ENCODE measurements at regions not wholly inside any gene's neighbourhood (a gene's known extent, or its start where the extent isn't known, plus 50 kb on each side); places are given as distances from the start of the nearest gene placed in this dataset.

DNA sequence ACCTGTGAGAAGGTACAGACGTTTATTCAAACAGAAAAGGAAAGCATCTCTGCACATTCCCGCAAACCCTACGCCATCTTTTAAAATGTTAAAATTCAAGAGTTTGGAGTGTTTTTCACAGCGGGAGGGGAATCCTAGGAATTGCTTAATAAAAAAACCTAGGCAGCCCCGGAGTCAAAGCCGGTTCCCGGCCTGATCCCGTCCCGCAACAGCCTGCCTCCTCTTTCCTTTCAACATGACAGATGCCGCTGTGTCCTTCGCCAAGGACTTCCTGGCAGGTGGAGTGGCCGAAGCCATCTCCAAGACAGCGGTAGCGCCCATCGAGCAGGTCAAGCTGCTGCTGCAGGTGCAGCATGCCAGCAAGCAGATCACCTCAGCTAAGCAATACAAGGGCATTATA lies 123.0 kb upstream of the VSTM2A start:
- Histone ChIP-seq H3K9me2 (ENCODE audit: low read depth, low read length) (no peaks in the 10 kb centered on the region), H4K20me1 (ENCODE audit: insufficient read depth, low read length) (no peaks in the 10 kb centered on the region), H3K27me3 (ENCODE audit: insufficient read depth, low read length) (no peaks in the 10 kb centered on the region), H3K4me2 (ENCODE audit: low read length) (no peak overlapping the region), H3K9me3 (ENCODE audit: low read length) (no peaks in the 10 kb centered on the region), H3K4me3 (ENCODE audit: low read depth, low read length, poor library complexity, severe bottlenecking) (no peak overlapping the region), H3K27ac (ENCODE audit: low read depth, low read length, poor library complexity, severe bottlenecking) (no peak overlapping the region), H3K79me2 (ENCODE audit: insufficient read depth, low read length) (no peaks in the 10 kb centered on the region), H3K36me3 (ENCODE audit: insufficient read depth, low read length) (no peaks in the 10 kb centered on the region), H2AFZ (ENCODE audit: low read length) (no peak overlapping the region), H3F3A (ENCODE audit: insufficient read depth, low read length) (no peaks in the 10 kb centered on the region), H3K9ac (ENCODE audit: low read length) (no peak overlapping the region), H3K4me1 (ENCODE audit: insufficient read depth, low read length, severe bottlenecking) (no peaks in the 10 kb centered on the region)
- no peak for TF ChIP-seq EZH2 (IDR thresholded peaks at IDR 0.05; ENCODE audit: borderline replicate concordance, low read length)
- TF ChIP-seq, protein P1, sequence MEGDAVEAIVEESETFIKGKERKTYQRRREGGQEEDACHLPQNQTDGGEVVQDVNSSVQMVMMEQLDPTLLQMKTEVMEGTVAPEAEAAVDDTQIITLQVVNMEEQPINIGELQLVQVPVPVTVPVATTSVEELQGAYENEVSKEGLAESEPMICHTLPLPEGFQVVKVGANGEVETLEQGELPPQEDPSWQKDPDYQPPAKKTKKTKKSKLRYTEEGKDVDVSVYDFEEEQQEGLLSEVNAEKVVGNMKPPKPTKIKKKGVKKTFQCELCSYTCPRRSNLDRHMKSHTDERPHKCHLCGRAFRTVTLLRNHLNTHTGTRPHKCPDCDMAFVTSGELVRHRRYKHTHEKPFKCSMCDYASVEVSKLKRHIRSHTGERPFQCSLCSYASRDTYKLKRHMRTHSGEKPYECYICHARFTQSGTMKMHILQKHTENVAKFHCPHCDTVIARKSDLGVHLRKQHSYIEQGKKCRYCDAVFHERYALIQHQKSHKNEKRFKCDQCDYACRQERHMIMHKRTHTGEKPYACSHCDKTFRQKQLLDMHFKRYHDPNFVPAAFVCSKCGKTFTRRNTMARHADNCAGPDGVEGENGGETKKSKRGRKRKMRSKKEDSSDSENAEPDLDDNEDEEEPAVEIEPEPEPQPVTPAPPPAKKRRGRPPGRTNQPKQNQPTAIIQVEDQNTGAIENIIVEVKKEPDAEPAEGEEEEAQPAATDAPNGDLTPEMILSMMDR (IDR thresholded peaks at IDR 0.05; ENCODE audit: low read length): no peak

DNA sequence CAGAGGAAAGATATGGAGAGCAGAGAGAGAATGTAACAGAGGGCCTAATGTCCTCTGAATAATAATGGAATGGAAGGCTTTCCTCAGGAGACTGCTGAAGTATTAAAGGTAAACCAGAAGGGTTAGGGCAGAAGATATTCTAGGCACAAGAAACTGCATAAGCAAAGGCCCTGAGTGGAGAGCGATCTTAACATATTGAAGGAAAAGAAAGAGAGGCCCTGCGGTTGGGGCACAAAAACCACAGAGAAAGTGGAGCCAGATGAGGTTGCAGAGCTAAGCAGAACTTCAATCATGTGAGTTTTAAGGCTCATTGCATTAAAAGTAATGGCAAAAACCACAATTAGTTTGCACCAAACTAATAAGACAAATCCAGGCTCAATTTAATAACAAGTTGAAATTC lies 115.8 kb upstream of the VSTM2A start:
- no peak overlapping the region for H3K4me2 ChIP-seq (ENCODE audit: low read length)

DNA sequence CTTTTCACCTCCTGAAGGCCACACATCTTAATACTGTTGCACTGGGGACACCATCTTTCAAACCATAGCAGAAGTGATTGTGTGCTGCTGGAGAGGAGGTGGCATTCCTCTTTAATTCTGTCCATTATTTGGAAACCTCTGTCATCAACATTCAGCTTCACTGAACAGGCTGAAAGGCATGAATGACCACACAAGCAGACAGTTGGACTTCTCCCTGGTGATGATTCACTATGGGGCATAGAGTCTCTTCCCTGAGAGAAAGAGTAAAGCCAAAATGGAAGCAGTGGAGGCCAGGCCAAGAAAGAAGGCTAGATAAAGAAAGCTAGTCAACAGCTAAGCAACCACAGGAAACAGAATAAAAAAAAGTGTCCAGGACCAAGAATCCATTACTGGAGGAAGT lies 113.1 kb upstream of the VSTM2A start:
- no peaks in the 10 kb centered on the region for H3K27me3 ChIP-seq (ENCODE audit: insufficient read depth, low read length)
- no peaks in the 10 kb centered on the region for H3K9me2 ChIP-seq (ENCODE audit: low read depth, low read length)
- H3K27ac ChIP-seq (ENCODE audit: low read depth, low read length, poor library complexity, severe bottlenecking): no peak overlapping the region
- H3K36me3 ChIP-seq (ENCODE audit: insufficient read depth, low read length): no peaks in the 10 kb centered on the region
- H3F3A ChIP-seq (ENCODE audit: insufficient read depth, low read length): no peaks in the 10 kb centered on the region
- H3K9me3 ChIP-seq (ENCODE audit: low read length): no peaks in the 10 kb centered on the region
- no peak overlapping the region for H3K4me3 ChIP-seq (ENCODE audit: low read depth, low read length, poor library complexity, severe bottlenecking)
- TF ChIP-seq EZH2 (IDR thresholded peaks at IDR 0.05; ENCODE audit: borderline replicate concordance, low read length): no peak
- TF ChIP-seq, protein P1 (IDR thresholded peaks at IDR 0.05; ENCODE audit: low read length): no peak
- H3K79me2 ChIP-seq (ENCODE audit: insufficient read depth, low read length): no peaks in the 10 kb centered on the region
- no peaks in the 10 kb centered on the region for H4K20me1 ChIP-seq (ENCODE audit: insufficient read depth, low read length)
- H3K4me1 ChIP-seq (ENCODE audit: insufficient read depth, low read length, severe bottlenecking): no peaks in the 10 kb centered on the region
- H3K4me2 ChIP-seq (ENCODE audit: low read length): no peak overlapping the region
- no peak overlapping the region for H3K9ac ChIP-seq (ENCODE audit: low read length)
- no peak overlapping the region for H2AFZ ChIP-seq (ENCODE audit: low read length)

More for the DNA sequence above, 115.8 kb upstream of the VSTM2A start:
- no peaks in the 10 kb centered on the region for H4K20me1 ChIP-seq (ENCODE audit: insufficient read depth, low read length)
- H3K79me2 ChIP-seq (ENCODE audit: insufficient read depth, low read length): no peaks in the 10 kb centered on the region
- H3K9me3 ChIP-seq (ENCODE audit: low read length): no peaks in the 10 kb centered on the region
- H3K4me1 ChIP-seq (ENCODE audit: insufficient read depth, low read length, severe bottlenecking): no peaks in the 10 kb centered on the region
- H2AFZ ChIP-seq (ENCODE audit: low read length): no peak overlapping the region
- no peaks in the 10 kb centered on the region for H3K27me3 ChIP-seq (ENCODE audit: insufficient read depth, low read length)
- H3K4me3 ChIP-seq (ENCODE audit: low read depth, low read length, poor library complexity, severe bottlenecking): no peak overlapping the region
- H3K9ac ChIP-seq (ENCODE audit: low read length): no peak overlapping the region
- H3F3A ChIP-seq (ENCODE audit: insufficient read depth, low read length): no peaks in the 10 kb centered on the region
- no peak for TF ChIP-seq EZH2 (IDR thresholded peaks at IDR 0.05; ENCODE audit: borderline replicate concordance, low read length)
- TF ChIP-seq, protein P1 (IDR thresholded peaks at IDR 0.05; ENCODE audit: low read length): no peak
- no peaks in the 10 kb centered on the region for H3K36me3 ChIP-seq (ENCODE audit: insufficient read depth, low read length)
- H3K27ac ChIP-seq (ENCODE audit: low read depth, low read length, poor library complexity, severe bottlenecking): no peak overlapping the region
- no peaks in the 10 kb centered on the region for H3K9me2 ChIP-seq (ENCODE audit: low read depth, low read length)
